Activated CD4-positive, alpha-beta T cell treated with anti-CD3 and anti-CD28 coated beads, Interleukin-2, amount 10 ng/mL, durations not matched to agents 7 days and 5 days (primary cell): ENCODE measurements at regions not wholly inside any gene's neighbourhood (a gene's known extent, or its start where the extent isn't known, plus 50 kb on each side); places are given as distances from the start of the nearest gene placed in this dataset.

Experiments
- CTCF ChIA-PET: fragments of 350-600 bp; sonication (Branson Sonifier 250); formaldehyde crosslinking; loops from one replicate; lab custom pipeline; 2021; ENCODE audit warnings: antibody characterized with exemption; lab: Charles Lee
- POLR2A ChIA-PET: fragments of 350-600 bp; sonication (Branson Sonifier 250); formaldehyde crosslinking; loops from one replicate; lab custom pipeline; 2021; ENCODE audit warnings: antibody characterized with exemption; lab: Charles Lee
- DNase-seq: peaks from one replicate; pipeline ENCODE4 v3.0.0-alpha.2; 2020
- H3K27ac Mint-ChIP-seq: one replicate; pipeline ENCODE4 v1.8.0; 2021; ENCODE audit warnings: mild to moderate bottlenecking, moderate library complexity, mixed read lengths
- H3K27me3 Mint-ChIP-seq: one replicate; pipeline ENCODE4 v1.8.0; 2021; ENCODE audit warnings: mixed read lengths
- H3K36me3 Mint-ChIP-seq: one replicate; pipeline ENCODE4 v1.8.0; 2021; ENCODE audit warnings: low read depth, mixed read lengths
- H3K4me1 Mint-ChIP-seq: one replicate; pipeline ENCODE4 v1.8.0; 2021; ENCODE audit warnings: mixed read lengths
- H3K4me3 Mint-ChIP-seq: one replicate; pipeline ENCODE4 v1.8.0; 2021; ENCODE audit warnings: mild to moderate bottlenecking, moderate library complexity, mixed read lengths
- H3K9me3 Mint-ChIP-seq: one replicate; pipeline ENCODE4 v1.8.0; 2021; ENCODE audit warnings: mixed read lengths

- Mint-ChIP-seq H3K27ac (no peak overlapping the region), H3K27me3 (peaks cover 3% of the 10 kb centered on the region), H3K4me3 (no peak overlapping the region), H3K4me1 (no peaks in the 10 kb centered on the region), H3K36me3 (no peaks in the 10 kb centered on the region), H3K9me3 (no peaks in the 10 kb centered on the region)
- ChIA-PET POLR2A (no interaction called here), CTCF (no interaction called here)
- DNase-seq: no peak
Measured at GRCh38 chr5:35337340-35338156, 107.3 kb upstream of the PRLR start.

- ChIA-PET POLR2A (no interaction called here), CTCF (no interaction called here)
- DNase-seq: no peak
- Mint-ChIP-seq H3K36me3 (no peaks in the 10 kb centered on the region), H3K4me1 (no peaks in the 10 kb centered on the region), H3K27ac (no peak overlapping the region), H3K27me3 (peaks cover 3% of the 10 kb centered on the region), H3K9me3 (no peaks in the 10 kb centered on the region), H3K4me3 (no peak overlapping the region)
Measured at GRCh38 chr5:35336230-35336629, 105.9 kb upstream of the PRLR start.

- no peaks in the 10 kb centered on the region for H3K4me1 Mint-ChIP-seq
- H3K27me3 Mint-ChIP-seq: peaks cover 3% of the 10 kb centered on the region
- H3K9me3 Mint-ChIP-seq: no peaks in the 10 kb centered on the region
- ChIA-PET CTCF (no interaction called here), POLR2A (no interaction called here)
- no peaks in the 10 kb centered on the region for H3K36me3 Mint-ChIP-seq
- no peak overlapping the region for H3K4me3 Mint-ChIP-seq
- no peak overlapping the region for H3K27ac Mint-ChIP-seq
- DNase-seq: no peak
Measured at GRCh38 chr5:35335752-35336151, 105.5 kb upstream of the PRLR start.

GRCh38 chr5:35333366-35333765, 103.1 kb upstream of the PRLR start:
- no peaks in the 10 kb centered on the region for H3K36me3 Mint-ChIP-seq
- H3K4me1 Mint-ChIP-seq: no peaks in the 10 kb centered on the region
- no peak overlapping the region for H3K4me3 Mint-ChIP-seq
- no peak for DNase-seq
- no peaks in the 10 kb centered on the region for H3K9me3 Mint-ChIP-seq
- ChIA-PET CTCF (no interaction called here), POLR2A (no interaction called here)
- peaks cover 4% of the 10 kb centered on the region for H3K27me3 Mint-ChIP-seq
- no peak overlapping the region for H3K27ac Mint-ChIP-seq

- H3K4me3 Mint-ChIP-seq: no peak overlapping the region
- no peak overlapping the region for H3K27ac Mint-ChIP-seq
- ChIA-PET CTCF (no interaction called here), POLR2A (no interaction called here)
- no peak for DNase-seq
- H3K27me3 Mint-ChIP-seq: peaks cover 4% of the 10 kb centered on the region
- H3K36me3 Mint-ChIP-seq: no peaks in the 10 kb centered on the region
- no peaks in the 10 kb centered on the region for H3K4me1 Mint-ChIP-seq
- no peaks in the 10 kb centered on the region for H3K9me3 Mint-ChIP-seq
Measured at GRCh38 chr5:35331956-35332950, 102.0 kb upstream of the PRLR start.

GRCh38 chr5:35325836-35326235, 95.5 kb upstream of the PRLR start:
- DNase-seq: no peak
- ChIA-PET POLR2A (no interaction called here), CTCF (no interaction called here)
- Mint-ChIP-seq H3K27ac (no peak overlapping the region), H3K9me3 (no peaks in the 10 kb centered on the region), H3K4me1 (no peaks in the 10 kb centered on the region), H3K36me3 (no peaks in the 10 kb centered on the region), H3K27me3 (peaks cover 14% of the 10 kb centered on the region), H3K4me3 (no peak overlapping the region)

GRCh38 chr5:35324679-35325078, 94.4 kb upstream of the PRLR start:
- ChIA-PET CTCF (no interaction called here), POLR2A (no interaction called here)
- H3K4me1 Mint-ChIP-seq: peaks cover 5% of the 10 kb centered on the region
- peaks cover 14% of the 10 kb centered on the region for H3K27me3 Mint-ChIP-seq
- DNase-seq: no peak
- no peaks in the 10 kb centered on the region for H3K36me3 Mint-ChIP-seq
- no peaks in the 10 kb centered on the region for H3K9me3 Mint-ChIP-seq
- no peak overlapping the region for H3K4me3 Mint-ChIP-seq
- H3K27ac Mint-ChIP-seq: no peak overlapping the region

- Mint-ChIP-seq H3K36me3 (no peaks in the 10 kb centered on the region), H3K27ac (no peak overlapping the region), H3K9me3 (no peaks in the 10 kb centered on the region), H3K27me3 (peaks cover 14% of the 10 kb centered on the region), H3K4me1 (peaks cover 8% of the 10 kb centered on the region), H3K4me3 (no peak overlapping the region)
- CTCF ChIA-PET: no interaction called here
- POLR2A ChIA-PET: no interaction called here
- no peak for DNase-seq
Measured at GRCh38 chr5:35324201-35324600, 93.9 kb upstream of the PRLR start.

GRCh38 chr5:35320029-35320428, 89.7 kb upstream of the PRLR start:
- ChIA-PET CTCF (no interaction called here), POLR2A (no interaction called here)
- no peak overlapping the region for H3K4me3 Mint-ChIP-seq
- H3K9me3 Mint-ChIP-seq: peaks cover 3% of the 10 kb centered on the region
- H3K27ac Mint-ChIP-seq: no peak overlapping the region
- peaks cover 8% of the 10 kb centered on the region for H3K4me1 Mint-ChIP-seq
- DNase-seq: no peak
- no peaks in the 10 kb centered on the region for H3K36me3 Mint-ChIP-seq
- peaks cover 5% of the 10 kb centered on the region for H3K27me3 Mint-ChIP-seq

- DNase-seq: no peak
- Mint-ChIP-seq H3K27me3 (peaks cover 5% of the 10 kb centered on the region), H3K4me1 (peaks cover 8% of the 10 kb centered on the region), H3K36me3 (no peaks in the 10 kb centered on the region), H3K4me3 (no peak overlapping the region), H3K9me3 (peaks cover 3% of the 10 kb centered on the region), H3K27ac (no peak overlapping the region)
- POLR2A ChIA-PET: no interaction called here
- CTCF ChIA-PET: no interaction called here
Measured at GRCh38 chr5:35319333-35320002, 89.2 kb upstream of the PRLR start.

- Mint-ChIP-seq H3K9me3 (peaks cover 3% of the 10 kb centered on the region), H3K27me3 (peaks cover 5% of the 10 kb centered on the region), H3K4me1 (peaks cover 8% of the 10 kb centered on the region), H3K27ac (no peak overlapping the region), H3K36me3 (no peaks in the 10 kb centered on the region), H3K4me3 (no peak overlapping the region)
- no peak for DNase-seq
- ChIA-PET CTCF (no interaction called here), POLR2A (no interaction called here)
Measured at GRCh38 chr5:35317586-35317985, 87.3 kb upstream of the PRLR start.

- DNase-seq: no peak
- Mint-ChIP-seq H3K9me3 (peaks cover 3% of the 10 kb centered on the region), H3K27ac (no peak overlapping the region), H3K36me3 (no peaks in the 10 kb centered on the region), H3K4me3 (no peak overlapping the region), H3K4me1 (peaks cover 8% of the 10 kb centered on the region), H3K27me3 (peaks cover 7% of the 10 kb centered on the region)
- ChIA-PET CTCF (no interaction called here), POLR2A (no interaction called here)
Measured at GRCh38 chr5:35316611-35317274, 86.5 kb upstream of the PRLR start.
